Mesendoderm (in vitro differentiated cells): ENCODE measurements at regions not wholly inside any gene's neighbourhood (a gene's known extent, or its start where the extent isn't known, plus 50 kb on each side); places are given as distances from the start of the nearest gene placed in this dataset.

Source experiments
- DNase-seq: peaks from one replicate; pipeline ENCODE4 v3.0.0; 2013
- H2AK5ac ChIP-seq: 2 replicates; pipeline ENCODE4 v1.6.1; 2013; ENCODE audit warnings: low read length, inconsistent platforms
- H2BK120ac ChIP-seq: 2 replicates; pipeline ENCODE4 v1.6.1; 2013; ENCODE audit warnings: low read depth, mild to moderate bottlenecking, low read length, moderate library complexity, mixed read lengths
- H2BK15ac ChIP-seq: replicated peaks from 2 replicates; pipeline ENCODE4 v1.6.1; 2013; ENCODE audit warnings: low read depth, mild to moderate bottlenecking, moderate library complexity
- H2BK5ac ChIP-seq: 2 replicates; pipeline ENCODE4 v1.6.1; 2013; ENCODE audit warnings: low read length, inconsistent platforms
- H3K18ac ChIP-seq: 2 replicates; pipeline ENCODE4 v1.6.1; 2013; ENCODE audit warnings: mild to moderate bottlenecking, low read length, mixed read lengths
- H3K23ac ChIP-seq: one replicate; pipeline ENCODE4 v1.6.1; 2013; ENCODE audit warnings: low read length
- H3K27ac ChIP-seq: 2 replicates; pipeline ENCODE4 v1.5.1; 2013; ENCODE audit warnings: low read depth, mild to moderate bottlenecking, inconsistent platforms, low read length, moderate library complexity
- H3K27me3 ChIP-seq: 2 replicates; pipeline ENCODE4 v1.6.1; 2013; ENCODE audit warnings: low read length, control low read depth, mild to moderate bottlenecking, inconsistent platforms; ENCODE audit not compliant: insufficient read depth, poor library complexity
- H3K36me3 ChIP-seq: 2 replicates; pipeline ENCODE4 v1.6.1; 2013; ENCODE audit warnings: low read length, inconsistent platforms; ENCODE audit not compliant: control insufficient read depth, insufficient read depth
- H3K4ac ChIP-seq: one replicate; pipeline ENCODE4 v1.6.1; 2013; ENCODE audit warnings: low read depth, mild to moderate bottlenecking, low read length, moderate library complexity
- H3K4me1 ChIP-seq: 2 replicates; pipeline ENCODE4 v1.6.1; 2013; ENCODE audit warnings: low read depth, low read length, inconsistent platforms; ENCODE audit not compliant: control insufficient read depth
- H3K4me2 ChIP-seq: 2 replicates; pipeline ENCODE4 v1.6.1; 2013; ENCODE audit warnings: low read length
- H3K4me3 ChIP-seq: 2 replicates; pipeline ENCODE4 v1.5.1; 2013; ENCODE audit warnings: mild to moderate bottlenecking, low read length
- H3K56ac ChIP-seq: one replicate; pipeline ENCODE4 v1.6.1; 2013; ENCODE audit warnings: low read length
- H3K79me1 ChIP-seq: 2 replicates; pipeline ENCODE4 v1.6.1; 2013; ENCODE audit warnings: low read length, inconsistent platforms
- H3K79me2 ChIP-seq: 2 replicates; pipeline ENCODE4 v1.6.1; 2013; ENCODE audit warnings: mild to moderate bottlenecking, low read length; ENCODE audit not compliant: control insufficient read depth, insufficient read depth
- H3K9ac ChIP-seq: 2 replicates; pipeline ENCODE4 v1.6.1; 2013; ENCODE audit warnings: low read length, inconsistent platforms
- H4K5ac ChIP-seq: one replicate; pipeline ENCODE4 v1.6.1; 2013; ENCODE audit warnings: low read length
- H4K8ac ChIP-seq: one replicate; pipeline ENCODE4 v1.6.1; 2013; ENCODE audit warnings: low read depth, mild to moderate bottlenecking, control low read depth, low read length, moderate library complexity
- WGBS: extraction: QIAGEN DNeasy Blood & Tissue Kit; methylation state at CpG from one replicate; pipeline ENCODE4 v1.1.7; 2013; ENCODE audit warnings: low lambda C conversion rate, missing lambda C conversion rate; ENCODE audit not compliant: insufficient coverage; ENCODE audit errors: extremely low coverage; 5-methylcytosine and 5-hydroxymethylcytosine counted together

DNA sequence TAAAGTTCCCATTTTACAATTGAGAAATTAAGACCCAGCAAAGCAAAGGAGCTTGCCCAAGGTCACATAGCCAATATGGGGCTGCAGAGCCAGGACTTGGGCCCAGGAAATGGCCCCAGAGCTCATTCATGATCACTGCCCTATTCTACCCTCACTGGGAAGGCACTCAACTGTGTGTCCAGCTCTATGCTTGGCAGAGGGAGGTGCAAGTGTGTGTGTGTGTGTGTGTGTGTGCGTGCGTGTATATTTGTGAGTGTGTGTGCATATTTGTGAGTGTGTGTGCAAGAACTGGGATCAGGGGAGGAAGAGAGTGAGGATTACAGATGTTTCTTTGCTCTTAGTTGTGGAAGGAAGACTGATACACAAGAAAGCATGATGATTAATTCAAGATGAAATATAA is 151.2 kb upstream of the CRY1 start:
- Histone ChIP-seq H2BK120ac (no peak overlapping the region), H4K5ac (no peak overlapping the region), H3K27ac (no peak overlapping the region), H2AK5ac (no peak overlapping the region), H4K8ac (no peak overlapping the region), H3K56ac (no peak overlapping the region), H2BK5ac (no peak overlapping the region), H3K4ac (no peak overlapping the region), H3K23ac (no peak overlapping the region), H3K36me3 (no peaks in the 10 kb centered on the region), H3K4me2 (no peak overlapping the region), H3K4me3 (no peak overlapping the region), H3K9ac (no peak overlapping the region), H3K18ac (no peak overlapping the region), H3K4me1 (no peaks in the 10 kb centered on the region), H3K27me3 (no peaks in the 10 kb centered on the region), H3K79me1 (no peaks in the 10 kb centered on the region), H3K79me2 (no peaks in the 10 kb centered on the region), H2BK15ac (no peak overlapping the region)
- WGBS, result no CpG with 5 or more reads among the region's 2 CpGs
- no peak for DNase-seq

GRCh38 chr12:107247650-107248049 is 154.3 kb upstream of the CRY1 start:
- H2BK120ac ChIP-seq, result no peak overlapping the region
- H3K79me1 ChIP-seq, result no peaks in the 10 kb centered on the region
- H2BK5ac ChIP-seq, result no peak overlapping the region
- H3K18ac ChIP-seq, result no peak overlapping the region
- no peak overlapping the region for H4K8ac ChIP-seq
- no peak overlapping the region for H3K4me2 ChIP-seq
- H3K79me2 ChIP-seq, result no peaks in the 10 kb centered on the region
- no peak overlapping the region for H3K4me3 ChIP-seq
- H3K23ac ChIP-seq, result no peak overlapping the region
- H3K36me3 ChIP-seq, result no peaks in the 10 kb centered on the region
- DNase-seq, result no peak
- H4K5ac ChIP-seq, result no peak overlapping the region
- H3K27ac ChIP-seq, result no peak overlapping the region
- H3K27me3 ChIP-seq, result no peaks in the 10 kb centered on the region
- no peaks in the 10 kb centered on the region for H3K4me1 ChIP-seq
- no peak overlapping the region for H3K9ac ChIP-seq
- no CpG with 5 or more reads among the region's 1 CpG for WGBS
- H2AK5ac ChIP-seq, result no peak overlapping the region
- H3K56ac ChIP-seq, result no peak overlapping the region
- no peak overlapping the region for H2BK15ac ChIP-seq
- no peak overlapping the region for H3K4ac ChIP-seq

DNA sequence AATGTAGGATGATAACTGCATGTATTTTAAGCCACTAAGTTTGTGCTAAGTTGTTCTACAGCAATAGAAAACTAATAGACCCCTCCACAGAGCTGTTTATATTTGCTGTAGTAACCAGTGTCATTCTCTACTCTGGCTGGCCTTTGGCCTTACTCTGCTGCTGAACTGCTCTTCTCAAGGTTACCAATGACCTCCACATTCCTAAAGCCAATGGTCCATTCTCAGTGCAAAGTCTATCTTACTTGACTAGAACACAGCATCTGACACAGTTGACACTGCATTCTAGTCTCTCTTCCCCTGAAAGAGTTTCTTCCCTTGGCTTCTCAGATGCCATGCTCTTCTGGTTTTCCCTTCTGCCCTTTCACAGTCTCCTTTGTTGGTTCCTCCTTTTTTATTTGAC is 154.8 kb upstream of the CRY1 start:
- Histone ChIP-seq H2AK5ac (no peak overlapping the region), H4K5ac (no peak overlapping the region), H4K8ac (no peak overlapping the region), H3K56ac (no peak overlapping the region), H3K18ac (no peak overlapping the region), H2BK15ac (no peak overlapping the region), H3K23ac (no peak overlapping the region), H3K27ac (no peak overlapping the region), H2BK120ac (no peak overlapping the region), H3K79me1 (no peaks in the 10 kb centered on the region), H3K4me2 (no peak overlapping the region), H3K4me1 (no peaks in the 10 kb centered on the region), H2BK5ac (no peak overlapping the region), H3K4me3 (no peak overlapping the region), H3K79me2 (no peaks in the 10 kb centered on the region), H3K4ac (no peak overlapping the region), H3K36me3 (no peaks in the 10 kb centered on the region), H3K27me3 (no peaks in the 10 kb centered on the region), H3K9ac (no peak overlapping the region)
- DNase-seq, result no peak

- Histone ChIP-seq H4K8ac (no peak overlapping the region), H3K27ac (no peak overlapping the region), H3K4me1 (no peaks in the 10 kb centered on the region), H3K4me2 (no peak overlapping the region), H3K36me3 (no peaks in the 10 kb centered on the region), H3K79me1 (no peaks in the 10 kb centered on the region), H2BK5ac (no peak overlapping the region), H3K9ac (no peak overlapping the region), H2BK15ac (no peak overlapping the region), H3K4ac (no peak overlapping the region), H2AK5ac (no peak overlapping the region), H3K27me3 (no peaks in the 10 kb centered on the region), H3K79me2 (no peaks in the 10 kb centered on the region), H2BK120ac (no peak overlapping the region), H3K4me3 (no peak overlapping the region), H4K5ac (no peak overlapping the region), H3K18ac (no peak overlapping the region), H3K23ac (no peak overlapping the region), H3K56ac (no peak overlapping the region)
- DNase-seq, result no peak
- WGBS, result no CpG with 5 or more reads among the region's 6 CpGs
Measured at GRCh38 chr12:107251288-107251687, 157.9 kb upstream of the CRY1 start.

DNA sequence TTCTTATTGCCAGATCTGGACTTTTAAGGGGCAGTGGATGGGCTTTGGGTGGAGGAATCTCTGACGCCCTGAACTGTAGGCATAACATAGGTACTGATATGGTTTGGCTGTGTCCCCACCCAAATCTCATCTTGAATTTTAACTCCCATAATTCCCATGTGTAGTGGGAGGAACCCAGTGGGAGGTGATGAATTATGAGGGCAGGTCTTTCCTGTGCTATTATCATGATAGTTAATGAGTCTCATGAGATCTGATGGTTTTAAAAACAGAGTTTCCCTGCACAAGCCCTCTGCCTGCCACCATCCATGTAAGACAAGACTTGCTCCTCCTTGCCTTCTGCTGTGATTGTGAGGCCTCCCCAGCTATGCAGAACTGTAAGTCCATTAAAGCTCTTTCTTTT is 160.0 kb upstream of the CRY1 start:
- no peaks in the 10 kb centered on the region for H3K4me1 ChIP-seq
- DNase-seq, result no peak
- no peak overlapping the region for H4K5ac ChIP-seq
- no peaks in the 10 kb centered on the region for H3K27me3 ChIP-seq
- H2BK120ac ChIP-seq, result no peak overlapping the region
- H3K4me3 ChIP-seq, result no peak overlapping the region
- no peak overlapping the region for H2AK5ac ChIP-seq
- H3K56ac ChIP-seq, result no peak overlapping the region
- H3K23ac ChIP-seq, result no peak overlapping the region
- no peak overlapping the region for H3K27ac ChIP-seq
- no peak overlapping the region for H3K4me2 ChIP-seq
- no peaks in the 10 kb centered on the region for H3K79me1 ChIP-seq
- no peak overlapping the region for H2BK15ac ChIP-seq
- H2BK5ac ChIP-seq, result no peak overlapping the region
- H3K79me2 ChIP-seq, result no peaks in the 10 kb centered on the region
- H4K8ac ChIP-seq, result no peak overlapping the region
- WGBS, result no CpG with 5 or more reads among the region's 1 CpG
- no peak overlapping the region for H3K9ac ChIP-seq
- no peak overlapping the region for H3K4ac ChIP-seq
- no peak overlapping the region for H3K18ac ChIP-seq
- no peaks in the 10 kb centered on the region for H3K36me3 ChIP-seq

- Histone ChIP-seq H3K23ac (no peak overlapping the region), H3K27me3 (no peaks in the 10 kb centered on the region), H3K9ac (no peak overlapping the region), H3K79me2 (no peaks in the 10 kb centered on the region), H2BK120ac (no peak overlapping the region), H3K4me1 (no peaks in the 10 kb centered on the region), H3K4ac (no peak overlapping the region), H4K5ac (no peak overlapping the region), H2BK5ac (no peak overlapping the region), H4K8ac (peak overlapping the region; percentile 42), H3K79me1 (no peaks in the 10 kb centered on the region), H3K4me2 (no peak overlapping the region), H3K27ac (no peak overlapping the region), H3K56ac (no peak overlapping the region), H3K18ac (no peak overlapping the region), H2AK5ac (no peak overlapping the region), H3K36me3 (no peaks in the 10 kb centered on the region), H2BK15ac (no peak overlapping the region), H3K4me3 (no peak overlapping the region)
- DNase-seq, result no peak
- 100% methylated on average over 2 of the region's 5 CpGs for WGBS
Measured at GRCh38 chr12:107254258-107254856, 161.0 kb upstream of the CRY1 start.
